ENCODE measurements at regions not wholly inside any gene's neighbourhood (a gene's known extent, or its start where the extent isn't known, plus 50 kb on each side); places are given as distances from the start of the nearest gene placed in this dataset.

GRCh38 chr5:6003040-6003825 lies 375.1 kb downstream of the MED10 start:
- no peak for DNase-seq (ENCODE audit: low read depth)

GRCh38 chr5:6000867-6001266 lies 377.5 kb downstream of the MED10 start:
- DNase-seq (ENCODE audit: low read depth) = no peak

GRCh38 chr5:5995819-5996218 lies 382.5 kb downstream of the MED10 start:
- DNase-seq (ENCODE audit: low read depth) = no peak

- DNase-seq (ENCODE audit: low read depth) = no peak
These were observed 391.7 kb downstream of the MED10 start for GRCh38 chr5:5986492-5987178.

GRCh38 chr5:5985332-5985731 lies 393.0 kb downstream of the MED10 start:
- no peak for DNase-seq (ENCODE audit: low read depth)

- DNase-seq (ENCODE audit: low read depth) = no peak
These were observed 394.9 kb downstream of the MED10 start for GRCh38 chr5:5983261-5983980.

- DNase-seq (ENCODE audit: low read depth) = no peak
These were observed 396.8 kb downstream of the MED10 start for GRCh38 chr5:5981562-5981961.

GRCh38 chr5:5980538-5980895 lies 397.8 kb downstream of the MED10 start:
- no peak for DNase-seq (ENCODE audit: low read depth)

- no peak for DNase-seq (ENCODE audit: low read depth)
These were observed 398.4 kb downstream of the MED10 start for GRCh38 chr5:5979761-5980537.

- DNase-seq (ENCODE audit: low read depth) = no peak
These were observed 399.0 kb downstream of the MED10 start for GRCh38 chr5:5979377-5979760.

GRCh38 chr5:5978501-5979376 lies 399.6 kb downstream of the MED10 start:
- DNase-seq (ENCODE audit: low read depth) = no peak

- no peak for DNase-seq (ENCODE audit: low read depth)
These were observed 407.1 kb downstream of the MED10 start for GRCh38 chr5:5971203-5971602.

- DNase-seq (ENCODE audit: low read depth) = no peak
These were observed 408.3 kb downstream of the MED10 start for GRCh38 chr5:5969942-5970483.

- DNase-seq (ENCODE audit: low read depth) = no peak
These were observed 409.4 kb downstream of the MED10 start for GRCh38 chr5:5968981-5969380.

GRCh38 chr5:5967944-5968343 lies 410.4 kb downstream of the MED10 start:
- no peak for DNase-seq (ENCODE audit: low read depth)

- DNase-seq (ENCODE audit: low read depth) = no peak
These were observed 411.0 kb downstream of the MED10 start for GRCh38 chr5:5967373-5967772.

GRCh38 chr5:5965132-5965531 lies 413.2 kb downstream of the MED10 start:
- DNase-seq (ENCODE audit: low read depth) = no peak

GRCh38 chr5:5964347-5964746 lies 414.0 kb downstream of the MED10 start:
- no peak for DNase-seq (ENCODE audit: low read depth)

GRCh38 chr5:5957737-5958136 lies 420.6 kb downstream of the MED10 start:
- no peak for DNase-seq (ENCODE audit: low read depth)

GRCh38 chr5:5954275-5954598 lies 424.1 kb downstream of the MED10 start:
- DNase-seq (ENCODE audit: low read depth) = no peak

- no peak for DNase-seq (ENCODE audit: low read depth)
These were observed 424.6 kb downstream of the MED10 start for GRCh38 chr5:5953584-5954274.
